ENCODE measurements at regions not wholly inside any gene's neighbourhood (a gene's known extent, or its start where the extent isn't known, plus 50 kb on each side); places are given as distances from the start of the nearest gene placed in this dataset.

DNA sequence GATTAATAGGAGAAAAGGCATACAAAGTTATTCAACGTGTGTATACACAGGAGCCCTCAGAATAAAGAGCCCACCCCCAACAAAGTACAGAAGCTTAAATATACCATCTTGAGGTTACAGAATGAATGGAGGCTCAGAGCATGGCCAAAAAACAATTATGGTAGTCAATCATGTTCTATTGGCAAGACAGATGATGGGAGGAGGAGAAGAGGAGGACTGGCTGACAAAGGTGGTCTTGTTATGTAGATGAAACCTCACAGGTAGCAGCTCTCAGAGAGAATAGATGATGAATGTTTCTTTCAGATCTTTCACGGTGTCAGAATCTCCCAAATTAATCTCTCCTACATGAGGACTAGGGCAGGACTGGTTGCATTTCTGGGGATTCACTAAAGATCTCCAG, 66.0 kb downstream of the ARL4C start:
- Histone ChIP-seq H3K36me3 (no peaks in the 10 kb centered on the region), H3K4me3 (no peak overlapping the region), H3K9me3 (no peaks in the 10 kb centered on the region), H3K27ac (no peak overlapping the region), H3K27me3 (no peaks in the 10 kb centered on the region), H3K4me1 (peaks cover 0 to 16% (median 8%) of the 10 kb centered on the region in 4 donors)
- DNase-seq (ENCODE audit: low spot score in 2 of 2), result no peak
- TF ChIP-seq EP300 (IDR thresholded peaks at IDR 0.05) (no peak), POLR2A (IDR thresholded peaks at IDR 0.05) (no peak)
- TF ChIP-seq, protein P1, sequence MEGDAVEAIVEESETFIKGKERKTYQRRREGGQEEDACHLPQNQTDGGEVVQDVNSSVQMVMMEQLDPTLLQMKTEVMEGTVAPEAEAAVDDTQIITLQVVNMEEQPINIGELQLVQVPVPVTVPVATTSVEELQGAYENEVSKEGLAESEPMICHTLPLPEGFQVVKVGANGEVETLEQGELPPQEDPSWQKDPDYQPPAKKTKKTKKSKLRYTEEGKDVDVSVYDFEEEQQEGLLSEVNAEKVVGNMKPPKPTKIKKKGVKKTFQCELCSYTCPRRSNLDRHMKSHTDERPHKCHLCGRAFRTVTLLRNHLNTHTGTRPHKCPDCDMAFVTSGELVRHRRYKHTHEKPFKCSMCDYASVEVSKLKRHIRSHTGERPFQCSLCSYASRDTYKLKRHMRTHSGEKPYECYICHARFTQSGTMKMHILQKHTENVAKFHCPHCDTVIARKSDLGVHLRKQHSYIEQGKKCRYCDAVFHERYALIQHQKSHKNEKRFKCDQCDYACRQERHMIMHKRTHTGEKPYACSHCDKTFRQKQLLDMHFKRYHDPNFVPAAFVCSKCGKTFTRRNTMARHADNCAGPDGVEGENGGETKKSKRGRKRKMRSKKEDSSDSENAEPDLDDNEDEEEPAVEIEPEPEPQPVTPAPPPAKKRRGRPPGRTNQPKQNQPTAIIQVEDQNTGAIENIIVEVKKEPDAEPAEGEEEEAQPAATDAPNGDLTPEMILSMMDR (IDR thresholded peaks at IDR 0.05), result no peak
- WGBS, 2 donors, result 49 to 52% methylated on average over 2 of the region's 2 CpGs

GRCh38 chr2:234429265-234429664, 67.6 kb downstream of the ARL4C start:
- Histone ChIP-seq H3K9me3 (no peaks in the 10 kb centered on the region), H3K27ac (no peak overlapping the region), H3K4me1 (peaks cover 0 to 25% (median 8%) of the 10 kb centered on the region in 4 donors), H3K27me3 (no peaks in the 10 kb centered on the region), H3K4me3 (no peak overlapping the region), H3K36me3 (no peaks in the 10 kb centered on the region)
- WGBS, 2 donors, result 70 to 73% methylated on average over 5 of the region's 5 CpGs
- TF ChIP-seq POLR2A (IDR thresholded peaks at IDR 0.05) (no peak), EP300 (IDR thresholded peaks at IDR 0.05) (no peak)
- TF ChIP-seq, protein P1 (IDR thresholded peaks at IDR 0.05), result no peak
- no peak for DNase-seq (ENCODE audit: low spot score in 2 of 2)

DNA sequence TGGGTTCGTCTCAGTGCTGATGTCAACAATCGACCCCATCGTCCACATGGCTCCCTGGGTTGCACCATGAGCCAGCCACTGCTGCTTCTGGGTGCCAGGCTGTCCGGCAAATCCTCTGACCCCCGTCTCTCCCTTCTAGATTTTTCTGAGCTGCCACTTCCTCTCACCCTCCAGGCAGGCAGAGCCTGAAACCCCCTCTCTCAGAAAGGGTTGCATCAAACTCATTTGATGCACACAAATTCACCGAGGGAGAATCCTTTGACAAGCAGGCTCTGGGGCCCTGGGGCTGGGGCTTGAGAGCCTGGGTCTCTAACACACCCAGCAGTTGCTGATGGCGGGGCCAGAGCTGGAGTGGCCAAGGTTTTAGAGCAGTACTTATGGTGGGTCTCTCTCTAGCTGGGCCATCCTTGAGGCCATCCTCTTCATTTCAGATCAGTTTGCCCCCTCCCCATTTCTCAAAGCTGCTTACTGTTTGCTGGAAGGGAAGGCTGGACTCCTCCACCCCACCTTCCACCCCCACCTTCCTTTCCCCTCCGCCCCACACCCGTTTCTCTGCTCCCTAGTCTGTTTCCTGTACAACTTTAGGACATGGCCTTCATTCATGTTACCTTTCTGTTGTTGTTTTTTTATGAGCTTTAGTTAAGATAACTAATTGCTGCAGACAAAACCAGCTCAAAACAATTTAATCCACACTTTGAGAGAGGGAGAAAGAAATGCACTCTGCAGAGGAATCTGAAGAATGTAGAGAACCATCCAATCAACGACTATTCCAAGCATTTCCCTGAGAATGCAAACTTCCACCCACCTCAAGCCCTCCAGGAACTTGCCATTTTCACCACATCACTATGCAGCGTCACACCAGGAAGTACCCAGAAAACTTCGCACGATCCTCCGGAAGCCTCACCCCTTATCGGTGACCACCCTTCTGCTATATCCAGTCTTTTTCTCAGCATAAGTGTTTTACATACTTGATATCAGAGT, 69.5 kb downstream of the ARL4C start:
- 54 to 55% methylated on average over 15 of the region's 15 CpGs for WGBS, 2 donors
- no peak overlapping the region for H3K4me3 ChIP-seq
- H3K4me1 ChIP-seq, result peaks cover 0 to 25% (median 12%) of the 10 kb centered on the region in 4 donors
- H3K27ac ChIP-seq, result peak overlapping the region in 1 of 4 donors; percentile 66
- H3K36me3 ChIP-seq, result no peaks in the 10 kb centered on the region
- DNase-seq (ENCODE audit: low spot score in 2 of 2), result no peak
- H3K27me3 ChIP-seq, result no peaks in the 10 kb centered on the region
- H3K9me3 ChIP-seq, result no peaks in the 10 kb centered on the region
- TF ChIP-seq, protein P1 (IDR thresholded peaks at IDR 0.05), result no peak
- TF ChIP-seq POLR2A (IDR thresholded peaks at IDR 0.05), result no peak
- TF ChIP-seq EP300 (IDR thresholded peaks at IDR 0.05), result no peak

GRCh38 chr2:234426616-234427015, 70.3 kb downstream of the ARL4C start:
- Histone ChIP-seq H3K36me3 (no peaks in the 10 kb centered on the region), H3K27ac (peak overlapping the region in 2 of 4 donors; percentile 25 to 66), H3K9me3 (no peaks in the 10 kb centered on the region), H3K27me3 (no peaks in the 10 kb centered on the region), H3K4me3 (no peak overlapping the region), H3K4me1 (peaks cover 0 to 25% (median 12%) of the 10 kb centered on the region in 4 donors)
- no peak for DNase-seq (ENCODE audit: low spot score in 2 of 2)
- 83 to 95% methylated on average over 4 of the region's 4 CpGs for WGBS, 2 donors
- TF ChIP-seq POLR2A (IDR thresholded peaks at IDR 0.05) (no peak), EP300 (IDR thresholded peaks at IDR 0.05) (no peak)
- TF ChIP-seq, protein P1 (IDR thresholded peaks at IDR 0.05), result no peak
